Keratinocyte (primary cell): ENCODE measurements at regions not wholly inside any gene's neighbourhood (a gene's known extent, or its start where the extent isn't known, plus 50 kb on each side); places are given as distances from the start of the nearest gene placed in this dataset.

Experiments
- DNase-seq: peaks from one replicate; pipeline ENCODE4 v3.0.0-alpha.2; 2011; ENCODE audit warnings: low read depth, missing footprints, low spot score
- FAIRE-seq: peaks from 2 replicates; lab custom pipeline; 2011; peaks lifted over from hg19 to GRCh38; lab: Jason Lieb, UNC
- H2AFZ ChIP-seq: 2 replicates; pipeline ENCODE4 v1.6.0; 2012; ENCODE audit warnings: low read length, control low read depth, inconsistent platforms; ENCODE audit not compliant: control insufficient read depth
- H3K27ac ChIP-seq: 2 replicates; pipeline ENCODE4 v1.5.1; 2011; ENCODE audit warnings: low read length; ENCODE audit not compliant: control insufficient read depth, insufficient read depth
- H3K27me3 ChIP-seq: 3 replicates; pipeline ENCODE4 v1.6.0; 2011; ENCODE audit warnings: low read length; ENCODE audit not compliant: control insufficient read depth, insufficient read depth; ENCODE audit errors: extremely low read depth
- H3K36me3 ChIP-seq, 2 experiments: 2 replicates in 1 of 2; 3 replicates in 1 of 2; pipeline ENCODE4 v1.5.1; 2011; ENCODE audit warnings: low read length in 2 of 2, mild to moderate bottlenecking in 1 of 2; ENCODE audit not compliant: control insufficient read depth in 2 of 2, insufficient read depth in 2 of 2; ENCODE audit errors: extremely low read depth in 1 of 2
- H3K4me1 ChIP-seq: 3 replicates; pipeline ENCODE4 v1.5.1; 2011; ENCODE audit warnings: low read length; ENCODE audit not compliant: control insufficient read depth, insufficient read depth; ENCODE audit errors: extremely low read depth
- H3K4me2 ChIP-seq: 3 replicates; pipeline ENCODE4 v1.6.0; 2011; ENCODE audit warnings: low read depth, low read length; ENCODE audit not compliant: control insufficient read depth, insufficient read depth; ENCODE audit errors: extremely low read depth
- H3K4me3 ChIP-seq, 3 experiments: fragments of 200-600 bp in 1 of 3; sonication (generic) in 1 of 3; 2 replicates in 2 of 3; 3 replicates in 1 of 3; pipeline ENCODE4 v1.5.1; 2011 to 2016; ENCODE audit warnings: low read length in 3 of 3, mild to moderate bottlenecking in 3 of 3, control low read depth in 2 of 3, inconsistent platforms in 1 of 3, low read depth in 1 of 3, mixed read lengths in 1 of 3, mixed run types in 1 of 3, moderate library complexity in 1 of 3; ENCODE audit not compliant: control insufficient read depth in 2 of 3, insufficient read depth in 2 of 3; ENCODE audit errors: extremely low read depth in 1 of 3
- H3K79me2 ChIP-seq: 2 replicates; pipeline ENCODE4 v1.6.0; 2012; ENCODE audit warnings: low read length; ENCODE audit not compliant: control insufficient read depth, insufficient read depth
- H3K9ac ChIP-seq: 3 replicates; pipeline ENCODE4 v1.6.0; 2011; ENCODE audit warnings: low read length; ENCODE audit not compliant: control insufficient read depth, insufficient read depth; ENCODE audit errors: extremely low read depth
- H3K9me1 ChIP-seq: 3 replicates; pipeline ENCODE4 v1.6.0; 2011; ENCODE audit warnings: low read length; ENCODE audit not compliant: control insufficient read depth, insufficient read depth; ENCODE audit errors: extremely low read depth
- H3K9me3 ChIP-seq: 2 replicates; pipeline ENCODE4 v1.5.1; 2012; ENCODE audit warnings: low read depth, low read length; ENCODE audit not compliant: control insufficient read depth
- H4K20me1 ChIP-seq: 3 replicates; pipeline ENCODE4 v1.6.0; 2011; ENCODE audit warnings: low read length; ENCODE audit not compliant: control insufficient read depth, insufficient read depth; ENCODE audit errors: extremely low read depth
- CTCF ChIP-seq, 3 experiments: IDR thresholded peaks in 1 of 3; conservative IDR thresholded peaks in 1 of 3; optimal IDR thresholded peaks in 1 of 3; 2 replicates in 2 of 3; 3 replicates in 1 of 3; pipeline versions ENCODE3 to v1.5.1; 2011; ENCODE audit warnings: low read length in 3 of 3, mild to moderate bottlenecking in 3 of 3, moderate library complexity in 2 of 3, control low read depth in 1 of 3, inconsistent platforms in 1 of 3; ENCODE audit not compliant: insufficient read depth in 2 of 3; ENCODE audit errors: extremely low read depth in 1 of 3
- EZH2 ChIP-seq: IDR thresholded peaks from one replicate; pipeline ENCODE4 v1.6.1; 2012; ENCODE audit warnings: inconsistent platforms, mild to moderate bottlenecking, low read length, moderate library complexity
- dilution Hi-C: fragments of 300-500 bp; cut with MboI; formaldehyde crosslinking; loops from one replicate; pipeline ENCODE4 v1.7.0; 2020; ENCODE audit warnings: low sequenced_read_pairs; ENCODE audit not compliant: extremely low pct_ligation_motif_present

DNA sequence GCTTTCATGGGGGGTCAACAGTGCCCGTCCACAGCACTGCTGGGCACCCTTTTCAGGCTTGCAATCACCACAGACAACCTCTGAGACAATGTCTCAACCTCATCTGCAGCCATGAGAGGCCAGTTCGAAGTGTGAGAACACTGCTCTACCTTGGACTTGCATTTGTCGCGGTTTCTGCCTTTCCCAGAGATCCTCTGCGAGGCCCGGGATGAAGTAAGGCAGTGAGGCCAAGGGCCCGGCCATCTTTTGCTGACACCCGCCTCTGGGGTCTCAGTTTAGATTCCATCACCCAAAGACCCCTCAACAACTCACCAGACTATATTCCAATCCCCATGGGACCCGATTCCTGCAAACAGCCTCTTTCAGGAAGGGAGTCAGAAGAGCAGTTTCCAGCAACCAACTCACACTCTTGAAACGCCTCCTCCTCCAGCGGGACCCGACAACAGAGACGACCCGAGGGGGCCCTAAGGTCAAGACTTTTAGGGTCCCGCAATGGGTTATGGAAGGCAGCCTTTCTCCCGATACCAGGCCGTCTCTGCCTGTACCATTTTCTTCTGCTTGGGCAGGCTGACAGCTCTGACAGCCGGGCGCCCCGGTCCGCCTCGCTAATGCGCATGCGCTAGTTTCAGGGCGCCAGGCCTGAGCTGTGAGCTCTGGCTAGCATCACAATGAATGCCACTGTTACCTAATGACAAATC is 576.0 kb downstream of the KCNJ18 start:
- Histone ChIP-seq H2AFZ (no peak overlapping the region), H3K9me1 (no peaks in the 10 kb centered on the region), H3K4me3 (no peak overlapping the region), H3K4me1 (no peaks in the 10 kb centered on the region), H4K20me1 (no peaks in the 10 kb centered on the region), H3K4me2 (no peak overlapping the region), H3K9me3 (peaks cover 10% of the 10 kb centered on the region), H3K27me3 (no peaks in the 10 kb centered on the region), H3K27ac (no peak overlapping the region), H3K9ac (no peak overlapping the region), H3K79me2 (no peaks in the 10 kb centered on the region), H3K36me3 (no peaks in the 10 kb centered on the region)
- dilution Hi-C loops, result no loop called here
- no peak for FAIRE-seq
- TF ChIP-seq EZH2 (no peak), CTCF (optimal IDR thresholded peaks at IDR 0.05 in 1 of 3, IDR thresholded peaks at IDR 0.05 in 1 of 3, conservative IDR thresholded peaks at IDR 0.05 in 1 of 3; ENCODE audit: extremely low read depth in 1 of 3, insufficient read depth in 2 of 3, low read length in 3 of 3) (no peak)
- DNase-seq, result no peak

GRCh38 chr17:22268912-22269220 is 576.5 kb downstream of the KCNJ18 start:
- Histone ChIP-seq H3K9me3 (peaks cover 10% of the 10 kb centered on the region), H3K4me1 (no peaks in the 10 kb centered on the region), H3K36me3 (no peaks in the 10 kb centered on the region), H4K20me1 (no peaks in the 10 kb centered on the region), H2AFZ (no peak overlapping the region), H3K27ac (no peak overlapping the region), H3K4me3 (no peak overlapping the region), H3K27me3 (no peaks in the 10 kb centered on the region), H3K9ac (no peak overlapping the region), H3K4me2 (no peak overlapping the region), H3K9me1 (no peaks in the 10 kb centered on the region), H3K79me2 (no peaks in the 10 kb centered on the region)
- FAIRE-seq, result no peak
- TF ChIP-seq EZH2 (no peak), CTCF (optimal IDR thresholded peaks at IDR 0.05 in 1 of 3, IDR thresholded peaks at IDR 0.05 in 1 of 3, conservative IDR thresholded peaks at IDR 0.05 in 1 of 3; ENCODE audit: extremely low read depth in 1 of 3, insufficient read depth in 2 of 3, low read length in 3 of 3) (no peak)
- dilution Hi-C loops, result no loop called here
- no peak for DNase-seq
